ENCODE measurements at regions not wholly inside any gene's neighbourhood (a gene's known extent, or its start where the extent isn't known, plus 50 kb on each side); places are given as distances from the start of the nearest gene placed in this dataset.

DNA sequence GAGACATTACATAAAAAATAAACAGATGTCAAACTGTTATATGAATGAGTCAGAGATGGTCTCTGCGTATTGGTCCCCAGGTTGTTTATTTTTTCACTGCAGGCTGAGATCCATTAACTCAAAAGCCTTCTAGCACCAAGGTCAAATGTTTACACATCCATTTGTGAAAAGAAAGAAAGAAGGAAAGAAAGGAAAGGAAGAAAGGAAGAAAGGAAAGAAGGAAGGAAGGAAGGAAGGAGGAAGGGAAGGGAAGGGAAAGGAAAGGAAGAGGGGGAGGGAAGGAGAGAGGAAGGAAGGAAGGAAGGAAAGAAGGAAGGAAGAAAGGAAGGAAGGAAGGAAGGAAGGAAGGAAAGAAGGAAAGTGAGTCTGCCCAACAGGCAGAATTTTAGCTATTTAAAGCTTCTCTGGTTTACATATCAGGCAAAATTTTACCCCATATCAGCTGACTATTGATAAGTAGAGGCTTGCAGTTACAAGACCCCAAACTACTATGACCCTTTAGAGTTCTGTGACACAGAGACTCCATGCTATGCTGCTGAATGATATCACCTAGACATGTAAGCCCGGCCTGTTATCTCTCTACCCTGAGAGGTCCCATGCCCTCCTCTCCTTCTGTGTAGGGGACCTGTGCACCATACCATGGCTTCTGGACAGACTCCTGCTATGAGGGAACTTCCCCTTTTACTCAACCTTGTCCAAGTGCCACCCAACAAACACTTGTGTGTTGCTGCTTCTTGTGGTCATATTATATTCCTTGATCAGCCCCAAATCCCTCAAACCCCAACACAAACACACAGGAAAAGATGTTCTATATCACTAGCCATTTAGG, 59.0 kb downstream of the DRD1 start:
- TF ChIP-seq POLR2AphosphoS5 (IDR thresholded peaks at IDR 0.05; ENCODE audit: insufficient read depth in 1 of 2, low read depth in 1 of 2) (no peak), POLR2A (IDR thresholded peaks at IDR 0.05) (no peak)
- TF ChIP-seq, protein P1, sequence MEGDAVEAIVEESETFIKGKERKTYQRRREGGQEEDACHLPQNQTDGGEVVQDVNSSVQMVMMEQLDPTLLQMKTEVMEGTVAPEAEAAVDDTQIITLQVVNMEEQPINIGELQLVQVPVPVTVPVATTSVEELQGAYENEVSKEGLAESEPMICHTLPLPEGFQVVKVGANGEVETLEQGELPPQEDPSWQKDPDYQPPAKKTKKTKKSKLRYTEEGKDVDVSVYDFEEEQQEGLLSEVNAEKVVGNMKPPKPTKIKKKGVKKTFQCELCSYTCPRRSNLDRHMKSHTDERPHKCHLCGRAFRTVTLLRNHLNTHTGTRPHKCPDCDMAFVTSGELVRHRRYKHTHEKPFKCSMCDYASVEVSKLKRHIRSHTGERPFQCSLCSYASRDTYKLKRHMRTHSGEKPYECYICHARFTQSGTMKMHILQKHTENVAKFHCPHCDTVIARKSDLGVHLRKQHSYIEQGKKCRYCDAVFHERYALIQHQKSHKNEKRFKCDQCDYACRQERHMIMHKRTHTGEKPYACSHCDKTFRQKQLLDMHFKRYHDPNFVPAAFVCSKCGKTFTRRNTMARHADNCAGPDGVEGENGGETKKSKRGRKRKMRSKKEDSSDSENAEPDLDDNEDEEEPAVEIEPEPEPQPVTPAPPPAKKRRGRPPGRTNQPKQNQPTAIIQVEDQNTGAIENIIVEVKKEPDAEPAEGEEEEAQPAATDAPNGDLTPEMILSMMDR (IDR thresholded peaks at IDR 0.05), result no peak
